MM.1S (cell line): ENCODE measurements at regions not wholly inside any gene's neighbourhood (a gene's known extent, or its start where the extent isn't known, plus 50 kb on each side); places are given as distances from the start of the nearest gene placed in this dataset.

Experiments
- DNase-seq: peaks from one replicate; pipeline ENCODE4 v3.0.0-alpha.2; 2015
- H2AFZ ChIP-seq: fragments of 300-600 bp; sonication (generic); 2 replicates; pipeline ENCODE4 v1.6.0; 2016; ENCODE audit warnings: antibody characterized with exemption, low read length
- H3F3A ChIP-seq: fragments of 300-600 bp; sonication (generic); 2 replicates; pipeline ENCODE4 v1.6.1; 2016; ENCODE audit warnings: mild to moderate bottlenecking, antibody characterized with exemption, low read length, moderate library complexity, mixed read lengths; ENCODE audit not compliant: insufficient read depth
- H3K27ac ChIP-seq: fragments of 300-600 bp; sonication (generic); 2 replicates; pipeline ENCODE4 v1.5.1; 2016; ENCODE audit warnings: mild to moderate bottlenecking, low read length
- H3K27me3 ChIP-seq: fragments of 300-600 bp; sonication (generic); replicated peaks from 2 replicates; pipeline ENCODE4 v1.6.0; 2016; ENCODE audit warnings: low read length; ENCODE audit not compliant: insufficient read depth
- H3K36me3 ChIP-seq: fragments of 300-600 bp; sonication (generic); replicated peaks from 2 replicates; pipeline ENCODE4 v1.6.1; 2016; ENCODE audit warnings: mild to moderate bottlenecking, low read length, mixed read lengths; ENCODE audit not compliant: insufficient read depth
- H3K4me1 ChIP-seq: fragments of 300-600 bp; sonication (generic); 2 replicates; pipeline ENCODE4 v1.6.1; 2016; ENCODE audit warnings: low read length, mixed read lengths
- H3K4me2 ChIP-seq: fragments of 300-600 bp; sonication (generic); 2 replicates; pipeline ENCODE4 v1.6.0; 2016; ENCODE audit warnings: low read depth, low read length
- H3K4me3 ChIP-seq: fragments of 300-600 bp; sonication (generic); 2 replicates; pipeline ENCODE4 v1.5.1; 2016; ENCODE audit warnings: low read length, mixed read lengths
- H3K79me2 ChIP-seq: fragments of 300-600 bp; sonication (generic); 2 replicates; pipeline ENCODE4 v1.6.1; 2016; ENCODE audit warnings: mixed run types, low read length, mixed read lengths
- H3K9ac ChIP-seq: fragments of 300-600 bp; sonication (generic); 2 replicates; pipeline ENCODE4 v1.6.1; 2016; ENCODE audit warnings: low read length, mixed read lengths
- H3K9me2 ChIP-seq: fragments of 300-600 bp; sonication (generic); replicated peaks from 2 replicates; pipeline ENCODE4 v1.6.1; 2016; ENCODE audit warnings: mild to moderate bottlenecking, low read length, mixed read lengths; ENCODE audit not compliant: insufficient read depth
- H3K9me3 ChIP-seq: fragments of 300-600 bp; sonication (generic); replicated peaks from 2 replicates; pipeline ENCODE4 v1.6.1; 2016; ENCODE audit warnings: mild to moderate bottlenecking, low read length, mixed read lengths; ENCODE audit not compliant: insufficient read depth
- H4K20me1 ChIP-seq: fragments of 300-600 bp; sonication (generic); 2 replicates; pipeline ENCODE4 v1.6.1; 2016; ENCODE audit warnings: mild to moderate bottlenecking, low read length, moderate library complexity, mixed read lengths; ENCODE audit not compliant: insufficient read depth
- EZH2 ChIP-seq: fragments of 300-600 bp; sonication (generic); optimal IDR thresholded peaks from 2 replicates; pipeline ENCODE3; 2017; ENCODE audit warnings: low read depth, mild to moderate bottlenecking, antibody characterized with exemption, low read length, mixed read lengths
- EZH2phosphoT487 ChIP-seq: fragments of 300-600 bp; sonication (generic); IDR thresholded peaks from 2 replicates; pipeline ENCODE4 v1.6.1; 2018; ENCODE audit warnings: antibody characterized with exemption, low read length
- TF ChIP-seq, protein P1 (sequence below): fragments of 300-600 bp; sonication (generic); IDR thresholded peaks from 2 replicates; pipeline ENCODE4 v1.5.1; 2016; ENCODE audit warnings: antibody characterized with exemption, low read length, mixed read lengths

DNA sequence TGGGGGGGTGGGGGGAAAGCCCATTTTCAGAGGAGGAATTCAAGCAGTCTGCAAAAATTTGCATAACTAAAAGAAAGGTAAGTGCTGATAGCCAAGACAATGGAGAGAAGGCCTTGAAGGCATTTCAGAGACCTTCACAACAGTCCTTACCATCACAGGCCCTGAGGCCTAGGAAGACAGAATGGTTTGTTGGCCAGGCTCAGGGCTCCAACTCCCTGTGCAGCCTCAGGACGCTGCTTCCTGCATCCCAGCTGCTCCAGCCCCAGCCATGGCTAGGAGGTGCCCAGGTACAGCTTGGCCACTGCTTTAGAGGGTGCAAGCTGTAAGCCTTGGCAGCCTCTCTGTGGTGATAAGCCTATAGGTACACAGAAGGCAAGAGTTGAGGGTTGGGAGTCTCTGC lies 571.6 kb downstream of the MATN1 start:
- Histone ChIP-seq H3K27ac (no peak overlapping the region), H3K36me3 (no peaks in the 10 kb centered on the region), H3K9ac (no peak overlapping the region), H3K79me2 (no peaks in the 10 kb centered on the region), H4K20me1 (no peaks in the 10 kb centered on the region), H3K4me1 (no peaks in the 10 kb centered on the region), H3K4me3 (no peak overlapping the region), H3K27me3 (peaks cover 70% of the 10 kb centered on the region), H2AFZ (no peak overlapping the region), H3K9me2 (no peaks in the 10 kb centered on the region), H3K4me2 (no peak overlapping the region), H3F3A (no peaks in the 10 kb centered on the region), H3K9me3 (no peaks in the 10 kb centered on the region)
- no peak for DNase-seq
- TF ChIP-seq, protein P1, sequence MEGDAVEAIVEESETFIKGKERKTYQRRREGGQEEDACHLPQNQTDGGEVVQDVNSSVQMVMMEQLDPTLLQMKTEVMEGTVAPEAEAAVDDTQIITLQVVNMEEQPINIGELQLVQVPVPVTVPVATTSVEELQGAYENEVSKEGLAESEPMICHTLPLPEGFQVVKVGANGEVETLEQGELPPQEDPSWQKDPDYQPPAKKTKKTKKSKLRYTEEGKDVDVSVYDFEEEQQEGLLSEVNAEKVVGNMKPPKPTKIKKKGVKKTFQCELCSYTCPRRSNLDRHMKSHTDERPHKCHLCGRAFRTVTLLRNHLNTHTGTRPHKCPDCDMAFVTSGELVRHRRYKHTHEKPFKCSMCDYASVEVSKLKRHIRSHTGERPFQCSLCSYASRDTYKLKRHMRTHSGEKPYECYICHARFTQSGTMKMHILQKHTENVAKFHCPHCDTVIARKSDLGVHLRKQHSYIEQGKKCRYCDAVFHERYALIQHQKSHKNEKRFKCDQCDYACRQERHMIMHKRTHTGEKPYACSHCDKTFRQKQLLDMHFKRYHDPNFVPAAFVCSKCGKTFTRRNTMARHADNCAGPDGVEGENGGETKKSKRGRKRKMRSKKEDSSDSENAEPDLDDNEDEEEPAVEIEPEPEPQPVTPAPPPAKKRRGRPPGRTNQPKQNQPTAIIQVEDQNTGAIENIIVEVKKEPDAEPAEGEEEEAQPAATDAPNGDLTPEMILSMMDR = no peak
- TF ChIP-seq EZH2 (no peak), EZH2phosphoT487 (no peak)

DNA sequence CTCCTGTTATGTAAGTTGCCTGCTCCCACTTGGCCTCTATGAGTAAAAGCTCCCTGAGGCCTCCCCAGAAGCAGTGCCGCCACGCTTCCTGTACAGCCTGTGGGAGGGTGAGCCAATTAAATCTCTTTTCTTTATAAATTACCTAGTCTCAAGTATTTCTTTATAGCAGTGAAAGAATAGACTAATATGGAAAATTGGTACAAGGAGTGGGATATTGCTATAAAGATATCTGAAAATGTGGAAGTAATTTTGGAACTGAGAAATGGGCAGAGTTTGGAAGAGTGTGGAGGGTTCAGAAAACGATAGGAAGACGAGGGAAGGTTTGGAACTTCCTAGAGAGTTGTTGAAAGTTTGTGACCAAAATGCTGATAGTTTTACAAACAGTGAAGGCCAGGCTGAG lies 572.3 kb downstream of the MATN1 start:
- Histone ChIP-seq H2AFZ (no peak overlapping the region), H3K79me2 (no peaks in the 10 kb centered on the region), H3K27ac (no peak overlapping the region), H3K4me3 (no peak overlapping the region), H3K4me2 (no peak overlapping the region), H3K9me3 (no peaks in the 10 kb centered on the region), H3K36me3 (no peaks in the 10 kb centered on the region), H3K9me2 (no peaks in the 10 kb centered on the region), H3F3A (no peaks in the 10 kb centered on the region), H3K27me3 (peaks cover 74% of the 10 kb centered on the region), H3K4me1 (no peaks in the 10 kb centered on the region), H3K9ac (no peak overlapping the region), H4K20me1 (no peaks in the 10 kb centered on the region)
- DNase-seq = no peak
- no peak for TF ChIP-seq EZH2phosphoT487
- TF ChIP-seq EZH2 = no peak
- TF ChIP-seq, protein P1 = no peak

DNA sequence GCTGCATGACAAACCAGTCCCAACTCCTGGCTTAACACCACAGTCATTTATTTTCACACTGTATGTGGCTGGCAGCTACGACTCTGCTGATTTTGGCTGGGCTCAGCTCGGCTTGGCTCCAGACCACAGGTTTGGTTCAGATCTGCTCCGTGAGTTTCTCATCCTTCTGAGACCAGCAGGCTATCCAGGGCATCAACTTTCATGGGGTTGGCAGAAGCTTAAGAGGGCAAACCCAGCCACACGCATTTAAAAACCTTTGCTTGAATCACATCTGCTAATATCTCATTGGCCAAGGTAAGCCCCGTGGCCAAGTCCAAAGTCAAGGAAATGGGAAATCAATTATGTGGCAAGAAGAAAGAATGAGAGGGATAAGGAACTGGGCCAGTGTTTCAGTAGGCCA lies 574.2 kb downstream of the MATN1 start:
- no peaks in the 10 kb centered on the region for H4K20me1 ChIP-seq
- no peaks in the 10 kb centered on the region for H3K9me2 ChIP-seq
- DNase-seq = no peak
- no peak overlapping the region for H3K27ac ChIP-seq
- H3K9me3 ChIP-seq = no peaks in the 10 kb centered on the region
- H3K4me3 ChIP-seq = no peak overlapping the region
- H3K36me3 ChIP-seq = no peaks in the 10 kb centered on the region
- H3K27me3 ChIP-seq = peaks cover 70% of the 10 kb centered on the region
- TF ChIP-seq EZH2 = no peak
- no peak for TF ChIP-seq EZH2phosphoT487
- TF ChIP-seq, protein P1 = no peak
- no peak overlapping the region for H3K4me2 ChIP-seq
- no peaks in the 10 kb centered on the region for H3K4me1 ChIP-seq
- H2AFZ ChIP-seq = no peak overlapping the region
- no peaks in the 10 kb centered on the region for H3K79me2 ChIP-seq
- H3F3A ChIP-seq = no peaks in the 10 kb centered on the region
- H3K9ac ChIP-seq = no peak overlapping the region

DNA sequence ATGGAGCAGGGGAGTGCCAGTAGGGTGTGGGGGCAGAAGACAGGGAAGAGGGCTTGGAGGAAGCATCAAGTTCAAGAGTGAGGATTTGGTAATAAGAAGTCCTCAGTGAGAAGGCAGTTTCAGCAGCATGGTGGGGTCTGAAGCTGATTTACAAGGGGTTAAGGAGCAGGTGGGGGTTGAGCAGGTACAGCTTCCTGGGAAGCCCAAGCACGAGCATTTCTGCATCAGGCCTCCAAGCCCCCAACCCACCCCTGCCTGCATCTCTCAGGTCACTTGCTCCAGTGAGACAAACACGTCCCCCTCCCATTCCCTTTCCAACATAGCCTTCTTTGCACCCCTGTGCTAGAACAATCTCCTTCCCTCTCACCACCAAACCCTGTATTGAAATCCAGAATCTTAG lies 574.7 kb downstream of the MATN1 start:
- H3F3A ChIP-seq = no peaks in the 10 kb centered on the region
- no peaks in the 10 kb centered on the region for H3K9me3 ChIP-seq
- no peaks in the 10 kb centered on the region for H3K9me2 ChIP-seq
- no peak for DNase-seq
- H3K9ac ChIP-seq = no peak overlapping the region
- H2AFZ ChIP-seq = no peak overlapping the region
- no peaks in the 10 kb centered on the region for H3K4me1 ChIP-seq
- H3K79me2 ChIP-seq = no peaks in the 10 kb centered on the region
- no peaks in the 10 kb centered on the region for H3K36me3 ChIP-seq
- H3K27ac ChIP-seq = no peak overlapping the region
- no peaks in the 10 kb centered on the region for H4K20me1 ChIP-seq
- peaks cover 65% of the 10 kb centered on the region for H3K27me3 ChIP-seq
- H3K4me2 ChIP-seq = no peak overlapping the region
- no peak for TF ChIP-seq EZH2
- H3K4me3 ChIP-seq = no peak overlapping the region
